GM21786 (cell line): ENCODE measurements at regions not wholly inside any gene's neighbourhood (a gene's known extent, or its start where the extent isn't known, plus 50 kb on each side); places are given as distances from the start of the nearest gene placed in this dataset.

Source experiments
- ATAC-seq: cut with Tn5 transposase; IDR thresholded peaks from one replicate; pipeline ENCODE4 v1.9.1; 2021; ENCODE audit not compliant: unreplicated experiment

- no peak for ATAC-seq
Observed at GRCh38 chr2:226017537-226017936, 618.0 kb downstream of the NYAP2 start.

GRCh38 chr2:226017107-226017506 is 617.6 kb downstream of the NYAP2 start:
- no peak for ATAC-seq

GRCh38 chr2:226011716-226012450 is 612.4 kb downstream of the NYAP2 start:
- no peak for ATAC-seq

GRCh38 chr2:226002438-226002837 is 602.9 kb downstream of the NYAP2 start:
- ATAC-seq: no peak

- ATAC-seq: no peak
Observed at GRCh38 chr2:226001716-226002115, 602.2 kb downstream of the NYAP2 start.

- no peak for ATAC-seq
Observed at GRCh38 chr2:225999692-226000091, 600.2 kb downstream of the NYAP2 start.

- no peak for ATAC-seq
Observed at GRCh38 chr2:225998653-225999052, 599.1 kb downstream of the NYAP2 start.

- no peak for ATAC-seq
Observed at GRCh38 chr2:225998116-225998515, 598.6 kb downstream of the NYAP2 start.

- ATAC-seq: no peak
Observed at GRCh38 chr2:225996462-225996828, 596.9 kb downstream of the NYAP2 start.

GRCh38 chr2:225995796-225996461 is 596.4 kb downstream of the NYAP2 start:
- no peak for ATAC-seq

- no peak for ATAC-seq
Observed at GRCh38 chr2:225994748-225995405, 595.4 kb downstream of the NYAP2 start.

GRCh38 chr2:225993430-225993829 is 593.9 kb downstream of the NYAP2 start:
- no peak for ATAC-seq

GRCh38 chr2:225989809-225990208 is 590.3 kb downstream of the NYAP2 start:
- no peak for ATAC-seq

- ATAC-seq: no peak
Observed at GRCh38 chr2:225980372-225980771, 580.9 kb downstream of the NYAP2 start.

GRCh38 chr2:225971433-225971832 is 571.9 kb downstream of the NYAP2 start:
- ATAC-seq: no peak

GRCh38 chr2:225948903-225949302 is 549.4 kb downstream of the NYAP2 start:
- no peak for ATAC-seq

- ATAC-seq: no peak
Observed at GRCh38 chr2:225938991-225939390, 539.5 kb downstream of the NYAP2 start.

- no peak for ATAC-seq
Observed at GRCh38 chr2:225937625-225938187, 538.2 kb downstream of the NYAP2 start.

GRCh38 chr2:225932811-225933413 is 533.4 kb downstream of the NYAP2 start:
- no peak for ATAC-seq

GRCh38 chr2:225930687-225931086 is 531.2 kb downstream of the NYAP2 start:
- no peak for ATAC-seq

- ATAC-seq: no peak
Observed at GRCh38 chr2:225920621-225921220, 521.2 kb downstream of the NYAP2 start.
